ENCODE measurements at regions not wholly inside any gene's neighbourhood (a gene's known extent, or its start where the extent isn't known, plus 50 kb on each side); places are given as distances from the start of the nearest gene placed in this dataset.

- DNase-seq (ENCODE audit: low spot score in 2 of 2) (no peak), ATAC-seq (no peak)
- no peak overlapping the region for H3K27ac Mint-ChIP-seq
- H3K9me3 Mint-ChIP-seq, result no peaks in the 10 kb centered on the region
- no peaks in the 10 kb centered on the region for H3K36me3 Mint-ChIP-seq
- H3K4me1 Mint-ChIP-seq, result no peaks in the 10 kb centered on the region
- no peak overlapping the region for H3K4me3 Mint-ChIP-seq
Observed at GRCh38 chr4:123849495-123849894, 452.9 kb downstream of the SPRY1 start.

- DNase-seq (ENCODE audit: low spot score in 2 of 2), result no peak
- no peak overlapping the region for H3K27ac Mint-ChIP-seq
- no peaks in the 10 kb centered on the region for H3K4me1 Mint-ChIP-seq
- H3K36me3 Mint-ChIP-seq, result no peaks in the 10 kb centered on the region
- no peak for ATAC-seq
- H3K9me3 Mint-ChIP-seq, result no peaks in the 10 kb centered on the region
- no peak overlapping the region for H3K4me3 Mint-ChIP-seq
Observed at GRCh38 chr4:123851521-123851920, 454.9 kb downstream of the SPRY1 start.

GRCh38 chr4:123853651-123854050 lies 457.1 kb downstream of the SPRY1 start:
- H3K4me1 Mint-ChIP-seq, result no peaks in the 10 kb centered on the region
- ATAC-seq, result no peak
- no peak overlapping the region for H3K27ac Mint-ChIP-seq
- H3K4me3 Mint-ChIP-seq, result no peak overlapping the region
- no peak for DNase-seq (ENCODE audit: low spot score in 2 of 2)
- no peaks in the 10 kb centered on the region for H3K9me3 Mint-ChIP-seq
- no peaks in the 10 kb centered on the region for H3K36me3 Mint-ChIP-seq

- DNase-seq (ENCODE audit: low spot score in 2 of 2) (no peak), ATAC-seq (no peak)
- Mint-ChIP-seq H3K36me3 (no peaks in the 10 kb centered on the region), H3K4me3 (no peak overlapping the region), H3K27ac (no peak overlapping the region), H3K9me3 (no peaks in the 10 kb centered on the region), H3K4me1 (no peaks in the 10 kb centered on the region)
Observed at GRCh38 chr4:123856689-123857545, 460.3 kb downstream of the SPRY1 start.

- H3K27ac Mint-ChIP-seq, result no peak overlapping the region
- no peak for ATAC-seq
Observed at GRCh38 chr4:123858465-123858864, 461.9 kb downstream of the SPRY1 start.

GRCh38 chr4:123862812-123863211 lies 466.2 kb downstream of the SPRY1 start:
- peaks cover 3% of the 10 kb centered on the region for H3K9me3 Mint-ChIP-seq
- ATAC-seq (no peak), DNase-seq (ENCODE audit: low spot score in 2 of 2) (no peak)
- no peaks in the 10 kb centered on the region for H3K36me3 Mint-ChIP-seq
- no peak overlapping the region for H3K27ac Mint-ChIP-seq
- no peak overlapping the region for H3K4me3 Mint-ChIP-seq
- no peaks in the 10 kb centered on the region for H3K4me1 Mint-ChIP-seq

More at GRCh38 chr4:123858465-123858864, 461.9 kb downstream of the SPRY1 start:
- Mint-ChIP-seq H3K9me3 (no peaks in the 10 kb centered on the region), H3K36me3 (no peaks in the 10 kb centered on the region), H3K4me3 (no peak overlapping the region), H3K4me1 (no peaks in the 10 kb centered on the region)
- DNase-seq (ENCODE audit: low spot score in 2 of 2), result no peak

GRCh38 chr4:123866796-123867195 lies 470.2 kb downstream of the SPRY1 start:
- ATAC-seq (no peak), DNase-seq (ENCODE audit: low spot score in 2 of 2) (no peak)
- Mint-ChIP-seq H3K9me3 (peaks cover 3% of the 10 kb centered on the region), H3K4me3 (no peak overlapping the region), H3K27ac (no peak overlapping the region), H3K36me3 (no peaks in the 10 kb centered on the region), H3K4me1 (no peaks in the 10 kb centered on the region)

GRCh38 chr4:123867910-123868587 lies 471.5 kb downstream of the SPRY1 start:
- DNase-seq (ENCODE audit: low spot score in 2 of 2) (no peak), ATAC-seq (no peak)
- no peak overlapping the region for H3K27ac Mint-ChIP-seq
- no peaks in the 10 kb centered on the region for H3K4me1 Mint-ChIP-seq
- no peaks in the 10 kb centered on the region for H3K36me3 Mint-ChIP-seq
- peaks cover 3% of the 10 kb centered on the region for H3K9me3 Mint-ChIP-seq
- H3K4me3 Mint-ChIP-seq, result no peak overlapping the region

GRCh38 chr4:123869286-123870215 lies 473.0 kb downstream of the SPRY1 start:
- no peaks in the 10 kb centered on the region for H3K4me1 Mint-ChIP-seq
- peaks cover 3% of the 10 kb centered on the region for H3K9me3 Mint-ChIP-seq
- ATAC-seq (no peak), DNase-seq (ENCODE audit: low spot score in 2 of 2) (no peak)
- no peak overlapping the region for H3K4me3 Mint-ChIP-seq
- no peak overlapping the region for H3K27ac Mint-ChIP-seq
- H3K36me3 Mint-ChIP-seq, result no peaks in the 10 kb centered on the region

- Mint-ChIP-seq H3K9me3 (peaks cover 3% of the 10 kb centered on the region), H3K4me3 (no peak overlapping the region), H3K36me3 (no peaks in the 10 kb centered on the region), H3K27ac (no peak overlapping the region), H3K4me1 (no peaks in the 10 kb centered on the region)
- ATAC-seq (no peak), DNase-seq (ENCODE audit: low spot score in 2 of 2) (no peak)
Observed at GRCh38 chr4:123870216-123870876, 473.8 kb downstream of the SPRY1 start.

GRCh38 chr4:123871341-123871740 lies 474.7 kb downstream of the SPRY1 start:
- Mint-ChIP-seq H3K27ac (no peak overlapping the region), H3K36me3 (no peaks in the 10 kb centered on the region), H3K4me1 (no peaks in the 10 kb centered on the region), H3K4me3 (no peak overlapping the region), H3K9me3 (peaks cover 3% of the 10 kb centered on the region)
- DNase-seq (ENCODE audit: low spot score in 2 of 2), result no peak
- ATAC-seq, result no peak

GRCh38 chr4:123874063-123874462 lies 477.5 kb downstream of the SPRY1 start:
- no peaks in the 10 kb centered on the region for H3K36me3 Mint-ChIP-seq
- H3K4me1 Mint-ChIP-seq, result no peaks in the 10 kb centered on the region
- ATAC-seq (no peak), DNase-seq (ENCODE audit: low spot score in 2 of 2) (no peak)
- no peak overlapping the region for H3K27ac Mint-ChIP-seq
- H3K9me3 Mint-ChIP-seq, result no peaks in the 10 kb centered on the region
- H3K4me3 Mint-ChIP-seq, result no peak overlapping the region

GRCh38 chr4:123876143-123876542 lies 479.5 kb downstream of the SPRY1 start:
- Mint-ChIP-seq H3K27ac (no peak overlapping the region), H3K9me3 (no peaks in the 10 kb centered on the region), H3K36me3 (no peaks in the 10 kb centered on the region), H3K4me3 (no peak overlapping the region), H3K4me1 (no peaks in the 10 kb centered on the region)
- DNase-seq (ENCODE audit: low spot score in 2 of 2) (no peak), ATAC-seq (no peak)

- H3K4me3 Mint-ChIP-seq, result no peak overlapping the region
- no peak for DNase-seq (ENCODE audit: low spot score in 2 of 2)
- ATAC-seq, result no peak
Observed at GRCh38 chr4:123876671-123877101, 480.1 kb downstream of the SPRY1 start.

GRCh38 chr4:123877551-123877950 lies 481.0 kb downstream of the SPRY1 start:
- Mint-ChIP-seq H3K36me3 (no peaks in the 10 kb centered on the region), H3K27ac (no peak overlapping the region), H3K4me3 (no peak overlapping the region), H3K4me1 (no peaks in the 10 kb centered on the region), H3K9me3 (no peaks in the 10 kb centered on the region)
- no peak for ATAC-seq
- DNase-seq (ENCODE audit: low spot score in 2 of 2), result no peak

More at GRCh38 chr4:123876671-123877101, 480.1 kb downstream of the SPRY1 start:
- Mint-ChIP-seq H3K36me3 (no peaks in the 10 kb centered on the region), H3K4me1 (no peaks in the 10 kb centered on the region), H3K27ac (no peak overlapping the region), H3K9me3 (no peaks in the 10 kb centered on the region)

Measured in stimulated activated effector memory CD8-positive, alpha-beta T cell treated with anti-CD3 and anti-CD28 coated beads, Interleukin-12 subunit alpha, Interleukin-12 subunit beta, amount 100 ng/mL, for 72 hours (primary cell).